Peyer's patch (tissue), 4 donors: ENCODE measurements at regions not wholly inside any gene's neighbourhood (a gene's known extent, or its start where the extent isn't known, plus 50 kb on each side); places are given as distances from the start of the nearest gene placed in this dataset.

ENCODE experiments used
- CTCF ChIP-seq, 6 experiments: fragments of 450-650 bp in 4 of 6; fragments of 200-600 bp in 2 of 6; sonication (generic) in 1 of 6; IDR thresholded peaks; one replicate each; pipeline ENCODE4 v1.5.1; 2017 to 2019; ENCODE audit warnings: antibody characterized with exemption in 6 of 6, mild to moderate bottlenecking in 3 of 6, moderate library complexity in 1 of 6
- POLR2A ChIP-seq, 2 donors: fragments of 450-650 bp; IDR thresholded peaks; one replicate each; pipeline ENCODE4 v1.5.1; 2017; ENCODE audit warnings: antibody characterized with exemption in 2 of 2, mild to moderate bottlenecking in 2 of 2, moderate library complexity in 2 of 2

- TF ChIP-seq CTCF (IDR thresholded peaks at IDR 0.05) = no peak
- no peak for TF ChIP-seq POLR2A (IDR thresholded peaks at IDR 0.05)
Measured at GRCh38 chr14:105602243-105602750, 75.9 kb downstream of the TMEM121 start.
